ENCODE measurements at regions not wholly inside any gene's neighbourhood (a gene's known extent, or its start where the extent isn't known, plus 50 kb on each side); places are given as distances from the start of the nearest gene placed in this dataset.

- TF ChIP-seq CTCF (IDR thresholded peaks at IDR 0.05; ENCODE audit: borderline replicate concordance, extremely low read depth, low read length, poor library complexity, severe bottlenecking) = no peak
- TF ChIP-seq EZH2 (IDR thresholded peaks at IDR 0.05; ENCODE audit: borderline replicate concordance, low read depth, low read length, severe bottlenecking) = no peak
Measured at GRCh38 chr13:44778761-44779484, 202.8 kb upstream of the TSC22D1 start.
